ENCODE measurements at regions not wholly inside any gene's neighbourhood (a gene's known extent, or its start where the extent isn't known, plus 50 kb on each side); places are given as distances from the start of the nearest gene placed in this dataset.

DNA sequence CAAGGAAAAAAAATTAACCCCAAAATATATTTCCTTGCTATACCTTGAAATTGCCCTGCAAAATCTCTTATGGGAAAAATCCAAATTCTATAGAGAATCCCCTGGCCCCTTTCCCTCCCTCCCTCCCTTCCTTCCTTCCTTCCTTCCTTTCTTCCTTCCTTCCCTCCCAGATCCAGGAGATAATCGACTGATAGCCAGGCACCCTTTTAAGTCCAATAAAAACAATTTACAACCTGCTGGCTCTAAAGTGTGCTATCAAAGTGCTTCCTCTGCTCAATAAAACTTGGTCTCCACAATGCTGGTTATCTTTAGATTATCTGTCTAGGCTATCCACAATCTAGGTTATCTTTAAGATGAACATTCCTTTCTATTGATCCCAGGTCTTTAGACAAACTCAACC is 83.1 kb upstream of the TUBA3C start:
- Histone ChIP-seq H3K27ac (ENCODE audit: low read length) (no peak overlapping the region), H3K4me1 (ENCODE audit: low read length) (no peaks in the 10 kb centered on the region), H3K4me2 (ENCODE audit: low read depth, low read length) (no peak overlapping the region), H3K36me3 (replicated peaks; ENCODE audit: insufficient read depth, low read length) (no peaks in the 10 kb centered on the region), H3K4me3 (ENCODE audit: low read length) (no peak overlapping the region), H3K27me3 (replicated peaks; ENCODE audit: insufficient read depth, low read length) (no peaks in the 10 kb centered on the region), H3K9ac (ENCODE audit: low read length) (no peak overlapping the region), H3K9me3 (replicated peaks; ENCODE audit: insufficient read depth, low read length) (no peaks in the 10 kb centered on the region), H2AFZ (ENCODE audit: low read length) (no peak overlapping the region), H3K79me2 (ENCODE audit: low read length) (no peaks in the 10 kb centered on the region), H3F3A (ENCODE audit: insufficient read depth, low read length) (no peaks in the 10 kb centered on the region), H4K20me1 (ENCODE audit: insufficient read depth, low read length) (no peaks in the 10 kb centered on the region), H3K9me2 (replicated peaks; ENCODE audit: insufficient read depth, low read length) (no peaks in the 10 kb centered on the region)
- no peak for DNase-seq
- no peak for TF ChIP-seq EZH2 (optimal IDR thresholded peaks at IDR 0.05; ENCODE audit: low read depth, low read length)
- TF ChIP-seq EZH2phosphoT487 (IDR thresholded peaks at IDR 0.05; ENCODE audit: low read length), result no peak
- TF ChIP-seq, protein P1, sequence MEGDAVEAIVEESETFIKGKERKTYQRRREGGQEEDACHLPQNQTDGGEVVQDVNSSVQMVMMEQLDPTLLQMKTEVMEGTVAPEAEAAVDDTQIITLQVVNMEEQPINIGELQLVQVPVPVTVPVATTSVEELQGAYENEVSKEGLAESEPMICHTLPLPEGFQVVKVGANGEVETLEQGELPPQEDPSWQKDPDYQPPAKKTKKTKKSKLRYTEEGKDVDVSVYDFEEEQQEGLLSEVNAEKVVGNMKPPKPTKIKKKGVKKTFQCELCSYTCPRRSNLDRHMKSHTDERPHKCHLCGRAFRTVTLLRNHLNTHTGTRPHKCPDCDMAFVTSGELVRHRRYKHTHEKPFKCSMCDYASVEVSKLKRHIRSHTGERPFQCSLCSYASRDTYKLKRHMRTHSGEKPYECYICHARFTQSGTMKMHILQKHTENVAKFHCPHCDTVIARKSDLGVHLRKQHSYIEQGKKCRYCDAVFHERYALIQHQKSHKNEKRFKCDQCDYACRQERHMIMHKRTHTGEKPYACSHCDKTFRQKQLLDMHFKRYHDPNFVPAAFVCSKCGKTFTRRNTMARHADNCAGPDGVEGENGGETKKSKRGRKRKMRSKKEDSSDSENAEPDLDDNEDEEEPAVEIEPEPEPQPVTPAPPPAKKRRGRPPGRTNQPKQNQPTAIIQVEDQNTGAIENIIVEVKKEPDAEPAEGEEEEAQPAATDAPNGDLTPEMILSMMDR (IDR thresholded peaks at IDR 0.05; ENCODE audit: low read length), result no peak

DNA sequence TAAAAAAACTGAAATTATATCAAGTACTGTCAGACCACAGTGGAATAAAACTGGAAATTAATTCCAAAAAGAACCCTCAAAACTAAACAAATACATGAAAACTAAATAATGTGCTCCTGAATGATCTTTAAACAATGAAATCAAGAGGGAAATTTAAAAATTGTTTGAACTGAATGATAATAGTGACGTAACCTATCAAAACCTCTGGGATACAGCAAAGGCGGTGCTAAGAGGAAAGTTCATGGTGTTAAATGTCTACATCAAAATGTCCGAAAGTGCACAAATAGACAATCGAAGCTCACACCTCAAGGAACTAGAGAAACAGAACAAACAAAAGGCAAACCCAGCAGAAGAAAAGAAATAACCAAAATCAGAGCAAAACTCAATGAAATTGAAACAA is 70.8 kb upstream of the TUBA3C start:
- H3K27me3 ChIP-seq (replicated peaks; ENCODE audit: insufficient read depth, low read length), result no peaks in the 10 kb centered on the region
- no peaks in the 10 kb centered on the region for H3K9me3 ChIP-seq (replicated peaks; ENCODE audit: insufficient read depth, low read length)
- no peaks in the 10 kb centered on the region for H3K4me1 ChIP-seq (ENCODE audit: low read length)
- H3K9ac ChIP-seq (ENCODE audit: low read length), result no peak overlapping the region
- H4K20me1 ChIP-seq (ENCODE audit: insufficient read depth, low read length), result no peaks in the 10 kb centered on the region
- H3K4me2 ChIP-seq (ENCODE audit: low read depth, low read length), result no peak overlapping the region
- no peaks in the 10 kb centered on the region for H3K79me2 ChIP-seq (ENCODE audit: low read length)
- no peaks in the 10 kb centered on the region for H3K36me3 ChIP-seq (replicated peaks; ENCODE audit: insufficient read depth, low read length)
- no peak for DNase-seq
- H2AFZ ChIP-seq (ENCODE audit: low read length), result no peak overlapping the region
- no peaks in the 10 kb centered on the region for H3K9me2 ChIP-seq (replicated peaks; ENCODE audit: insufficient read depth, low read length)
- H3F3A ChIP-seq (ENCODE audit: insufficient read depth, low read length), result no peaks in the 10 kb centered on the region
- H3K4me3 ChIP-seq (ENCODE audit: low read length), result no peak overlapping the region
- TF ChIP-seq, protein P1 (IDR thresholded peaks at IDR 0.05; ENCODE audit: low read length), result no peak
- TF ChIP-seq EZH2 (optimal IDR thresholded peaks at IDR 0.05; ENCODE audit: low read depth, low read length), result no peak
- TF ChIP-seq EZH2phosphoT487 (IDR thresholded peaks at IDR 0.05; ENCODE audit: low read length), result no peak
- no peak overlapping the region for H3K27ac ChIP-seq (ENCODE audit: low read length)

DNA sequence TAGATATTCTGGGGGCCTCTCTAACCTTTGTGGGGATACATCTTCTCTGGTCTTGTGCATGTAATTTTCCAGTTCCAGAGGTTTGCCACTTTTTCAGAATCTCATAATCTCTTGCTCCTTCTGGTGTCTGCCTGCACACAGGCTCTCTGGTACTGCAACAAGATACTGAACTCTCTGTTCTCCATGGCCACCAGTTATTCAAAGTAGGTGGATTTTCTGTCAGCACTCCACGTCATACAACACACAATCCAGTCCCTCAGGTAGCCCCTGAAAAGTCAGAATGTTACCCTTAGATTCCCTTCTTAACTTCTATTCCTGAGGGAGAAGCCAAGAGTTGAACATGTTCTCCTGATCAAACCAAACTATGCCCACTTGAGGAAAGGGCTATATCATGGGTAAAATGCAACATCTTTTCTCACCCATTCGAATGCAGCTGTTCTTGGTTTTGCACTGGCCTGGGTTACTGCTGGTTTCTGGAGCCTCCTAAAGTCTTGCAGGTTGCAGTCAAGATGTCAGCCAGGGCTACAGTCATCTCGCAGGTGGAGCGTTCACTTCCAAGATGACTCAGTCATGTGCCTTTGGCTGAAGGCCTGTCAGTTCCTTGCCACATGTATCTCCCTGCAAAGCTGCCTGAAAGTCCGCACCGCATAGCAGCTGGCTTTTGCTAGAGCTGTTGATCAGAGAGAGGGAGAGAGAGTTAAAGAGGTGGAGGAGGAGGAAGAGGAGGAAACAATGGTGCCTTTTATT is 57.7 kb upstream of the TUBA3C start:
- H3K27me3 ChIP-seq (replicated peaks; ENCODE audit: insufficient read depth, low read length), result no peaks in the 10 kb centered on the region
- no peak overlapping the region for H3K4me3 ChIP-seq (ENCODE audit: low read length)
- H3K27ac ChIP-seq (ENCODE audit: low read length), result no peak overlapping the region
- no peaks in the 10 kb centered on the region for H3K9me3 ChIP-seq (replicated peaks; ENCODE audit: insufficient read depth, low read length)
- no peaks in the 10 kb centered on the region for H3K79me2 ChIP-seq (ENCODE audit: low read length)
- no peak for DNase-seq
- no peaks in the 10 kb centered on the region for H3K36me3 ChIP-seq (replicated peaks; ENCODE audit: insufficient read depth, low read length)
- no peak overlapping the region for H3K9ac ChIP-seq (ENCODE audit: low read length)
- H3K9me2 ChIP-seq (replicated peaks; ENCODE audit: insufficient read depth, low read length), result no peaks in the 10 kb centered on the region
- H3K4me1 ChIP-seq (ENCODE audit: low read length), result no peaks in the 10 kb centered on the region
- no peak for TF ChIP-seq EZH2phosphoT487 (IDR thresholded peaks at IDR 0.05; ENCODE audit: low read length)
- no peak for TF ChIP-seq EZH2 (optimal IDR thresholded peaks at IDR 0.05; ENCODE audit: low read depth, low read length)
- TF ChIP-seq, protein P1 (IDR thresholded peaks at IDR 0.05; ENCODE audit: low read length), result no peak
- H3F3A ChIP-seq (ENCODE audit: insufficient read depth, low read length), result no peaks in the 10 kb centered on the region
- H2AFZ ChIP-seq (ENCODE audit: low read length), result no peak overlapping the region
- H3K4me2 ChIP-seq (ENCODE audit: low read depth, low read length), result no peak overlapping the region
- no peaks in the 10 kb centered on the region for H4K20me1 ChIP-seq (ENCODE audit: insufficient read depth, low read length)
